HCT116 (cell line): ENCODE measurements at regions not wholly inside any gene's neighbourhood (a gene's known extent, or its start where the extent isn't known, plus 50 kb on each side); places are given as distances from the start of the nearest gene placed in this dataset.

Source experiments
- ATAC-seq: fragments of 200-7000 bp; cut with Tn5 transposase; 2 replicates; pipeline ENCODE4 v1.9.1; 2020; ENCODE audit warnings: mild to moderate bottlenecking, moderate library complexity
- BruUV-seq: library from RNA; stranded (reverse); fragments of 400-500 nt; replicated peaks from 2 replicates; lab custom pipeline; 2021; lab: Mats Ljungman, UMichigan
- CTCF ChIA-PET: fragments of 300-600 bp; sonication (Branson Sonifier 250); formaldehyde crosslinking; loops from one replicate; lab custom pipeline; 2021; ENCODE audit warnings: antibody characterized with exemption; lab: Charles Lee
- POLR2A ChIA-PET: fragments of 300-600, 350-600 bp; sonication (Branson Sonifier 250); formaldehyde crosslinking; loops from one replicate; lab custom pipeline; 2021; ENCODE audit warnings: antibody characterized with exemption; lab: Charles Lee
- RAD21 ChIA-PET, 2 experiments: fragments of 300-600 bp; sonication (Branson Sonifier 250); formaldehyde crosslinking; loops; one replicate each; lab custom pipeline; 2023; ENCODE audit warnings: low total read pairs in 2 of 2; ENCODE audit not compliant: uncharacterized antibody in 2 of 2, unreplicated experiment in 2 of 2, low non-redundant PET in 1 of 2; lab: Charles Lee
- DNase-seq: peaks from one replicate; pipeline ENCODE4 v3.0.0-alpha.2; 2010; ENCODE audit warnings: low read depth, low spot score
- H2AFZ ChIP-seq: fragments of 200-600 bp; shearing (Covaris generic), sonication (generic); 2 replicates; pipeline ENCODE4 v1.6.1; 2017; ENCODE audit warnings: low read depth, mixed run types, mixed read lengths, antibody characterized with exemption, low read length; ENCODE audit not compliant: poor library complexity, severe bottlenecking
- H3K27ac ChIP-seq: 2 replicates; pipeline ENCODE4 v1.5.1; 2012; ENCODE audit warnings: low read depth, low read length
- H3K27me3 ChIP-seq: fragments of 200-600 bp; sonication (generic); 2 replicates; pipeline ENCODE4 v1.6.1; 2016; ENCODE audit warnings: mixed run types, low read length, mixed read lengths; ENCODE audit not compliant: insufficient read depth
- H3K36me3 ChIP-seq, 2 experiments: fragments of 200-500 bp in 1 of 2; fragments of 200-600 bp in 1 of 2; sonication (Bioruptor generic) in 1 of 2; sonication (generic) in 1 of 2; 2 replicates each; pipeline versions ENCODE4 v1.5.1 to v1.6.1; 2014 to 2016; ENCODE audit warnings: low read length in 2 of 2, inconsistent platforms in 1 of 2, mixed read lengths in 1 of 2, mixed run types in 1 of 2; ENCODE audit not compliant: insufficient read depth in 2 of 2, control insufficient read depth in 1 of 2
- H3K4me1 ChIP-seq, 2 experiments: fragments of 200-600 bp in 1 of 2; sonication (generic) in 1 of 2; 2 replicates each; pipeline versions ENCODE4 v1.5.1 to v1.6.1; 2012 to 2017; ENCODE audit warnings: low read length in 2 of 2, inconsistent platforms in 1 of 2, mild to moderate bottlenecking in 1 of 2, mixed read lengths in 1 of 2, mixed run types in 1 of 2, moderate library complexity in 1 of 2; ENCODE audit not compliant: insufficient read depth in 2 of 2, control insufficient read depth in 1 of 2
- H3K4me2 ChIP-seq: fragments of 200-600 bp; sonication (generic); 2 replicates; pipeline ENCODE4 v1.6.1; 2017; ENCODE audit warnings: mixed run types, low read length, mixed read lengths
- H3K4me3 ChIP-seq, 2 experiments: fragments of 200-600 bp in 1 of 2; sonication (generic) in 1 of 2; replicated peaks in 1 of 2; 2 replicates each; pipeline ENCODE4 v1.5.1; 2011 to 2016; ENCODE audit warnings: low read length in 2 of 2, control low read depth in 1 of 2, low read depth in 1 of 2, mild to moderate bottlenecking in 1 of 2, mixed read lengths in 1 of 2, mixed run types in 1 of 2
- H3K79me2 ChIP-seq: fragments of 200-600 bp; sonication (generic); 2 replicates; pipeline ENCODE4 v1.6.1; 2017; ENCODE audit warnings: mild to moderate bottlenecking, mixed run types, low read length, moderate library complexity, mixed read lengths; ENCODE audit not compliant: insufficient read depth
- H3K9ac ChIP-seq: fragments of 200-600 bp; sonication (generic); 2 replicates; pipeline ENCODE4 v1.6.1; 2016; ENCODE audit warnings: low read length, mixed read lengths
- H3K9me2 ChIP-seq: fragments of 200-600 bp; sonication (generic), shearing (Covaris generic); 2 replicates; pipeline ENCODE4 v1.6.1; 2017; ENCODE audit warnings: mixed run types, mild to moderate bottlenecking, moderate library complexity; ENCODE audit not compliant: insufficient read depth
- H3K9me3 ChIP-seq, 2 experiments: fragments of 200-500 bp in 1 of 2; fragments of 200-600 bp in 1 of 2; sonication (Bioruptor generic) in 1 of 2; sonication (generic) in 1 of 2; 2 replicates each; pipeline ENCODE4 v1.6.1; 2014 to 2017; ENCODE audit warnings: low read length in 2 of 2, mixed read lengths in 2 of 2, inconsistent platforms in 1 of 2, low read depth in 1 of 2, mild to moderate bottlenecking in 1 of 2, mixed run types in 1 of 2, moderate library complexity in 1 of 2; ENCODE audit not compliant: control insufficient read depth in 1 of 2, insufficient read depth in 1 of 2
- H4K20me1 ChIP-seq: fragments of 200-600 bp; sonication (generic), shearing (Covaris generic); 2 replicates; pipeline ENCODE4 v1.6.1; 2017; ENCODE audit warnings: mixed run types, mild to moderate bottlenecking, moderate library complexity; ENCODE audit not compliant: insufficient read depth
- ATF3 ChIP-seq: IDR thresholded peaks from 2 replicates; pipeline ENCODE4 v1.6.1; 2012
- EGR1 ChIP-seq: IDR thresholded peaks from 2 replicates; pipeline ENCODE4 v1.6.1; 2012; ENCODE audit warnings: low read depth
- ELF1 ChIP-seq: IDR thresholded peaks from 2 replicates; pipeline ENCODE4 v1.6.1; 2012; ENCODE audit warnings: low read depth, borderline replicate concordance
- EZH2phosphoT487 ChIP-seq: fragments of 200-600 bp; IDR thresholded peaks from 2 replicates; pipeline ENCODE4 v1.6.1; 2018; ENCODE audit warnings: antibody characterized with exemption, borderline replicate concordance
- JUND ChIP-seq: IDR thresholded peaks from 2 replicates; pipeline ENCODE4 v1.6.1; 2012
- RAD21 ChIP-seq: IDR thresholded peaks from 2 replicates; pipeline ENCODE4 v1.6.1; 2012; ENCODE audit warnings: low read depth, mild to moderate bottlenecking
- ZFX ChIP-seq: fragments of 450-650 bp; IDR thresholded peaks from 2 replicates; pipeline ENCODE4 v1.6.1; 2017
- intact Hi-C: fragments of 100-400 bp; cut with micrococcal nuclease; formaldehyde crosslinking; loops from 2 replicates; pipeline ENCODE4 v1.10.0; 2022

- Histone ChIP-seq H3K9me3 (no peaks in the 10 kb centered on the region), H3K4me2 (no peak overlapping the region), H3K79me2 (no peaks in the 10 kb centered on the region), H3K27ac (no peak overlapping the region), H3K4me3 (no peak overlapping the region), H3K36me3 (no peaks in the 10 kb centered on the region), H3K27me3 (no peaks in the 10 kb centered on the region), H3K4me1 (peaks cover 5 to 10% of the 10 kb centered on the region in 2 experiments; a peak in 3 of 4 replicates), H2AFZ (no peak overlapping the region), H3K9me2 (no peaks in the 10 kb centered on the region), H3K9ac (no peak overlapping the region), H4K20me1 (no peaks in the 10 kb centered on the region)
- ATAC-seq: no peak
- BruUV-seq: no TSS peak
- intact Hi-C loops: no loop called here
- no peak for TF ChIP-seq ATF3
- TF ChIP-seq EZH2phosphoT487: no peak
- TF ChIP-seq RAD21: no peak
- TF ChIP-seq ELF1: no peak
- TF ChIP-seq EGR1: no peak
- no peak for TF ChIP-seq JUND
- ChIA-PET CTCF (no interaction called here), POLR2A (no interaction called here), RAD21 (no interaction called here)
- no peak for DNase-seq
Measured at GRCh38 chr4:138734746-138735145, 280.8 kb upstream of the NOCT start.

- Histone ChIP-seq H3K9ac (no peak overlapping the region), H3K27ac (no peak overlapping the region), H3K27me3 (no peaks in the 10 kb centered on the region), H3K36me3 (no peaks in the 10 kb centered on the region), H4K20me1 (no peaks in the 10 kb centered on the region), H3K9me3 (no peaks in the 10 kb centered on the region), H3K4me1 (no peaks in the 10 kb centered on the region), H3K4me2 (no peak overlapping the region), H3K9me2 (no peaks in the 10 kb centered on the region), H3K79me2 (no peaks in the 10 kb centered on the region), H2AFZ (no peak overlapping the region), H3K4me3 (no peak overlapping the region)
- DNase-seq: no peak
- no peak for ATAC-seq
- intact Hi-C loops: no loop called here
- ChIA-PET POLR2A (no interaction called here), RAD21 (no interaction called here), CTCF (no interaction called here)
- TF ChIP-seq ZFX: no peak
- BruUV-seq: no TSS peak
Measured at GRCh38 chr4:138728566-138728965, 287.0 kb upstream of the NOCT start.
